ENCODE measurements at regions not wholly inside any gene's neighbourhood (a gene's known extent, or its start where the extent isn't known, plus 50 kb on each side); places are given as distances from the start of the nearest gene placed in this dataset.

DNA sequence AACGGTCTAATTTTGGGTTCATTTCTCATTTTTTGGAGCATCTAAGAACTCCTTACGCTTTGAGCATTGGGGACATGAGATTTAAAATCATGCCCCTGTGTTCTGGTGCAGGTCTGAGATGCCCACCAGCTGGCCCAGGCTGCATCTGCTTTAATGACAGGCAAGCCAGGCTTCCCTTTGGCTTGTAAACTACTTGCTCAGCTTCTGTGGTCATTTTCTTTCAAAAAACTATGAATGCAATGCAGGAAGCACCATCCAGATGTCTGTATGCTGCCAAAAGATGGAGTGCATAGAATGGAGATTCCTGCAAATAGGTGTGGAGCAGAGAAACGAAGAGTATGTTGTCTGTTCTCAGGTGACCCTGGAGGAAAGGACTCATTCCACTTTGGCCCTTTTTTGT, 399.9 kb upstream of the ADAMTSL1 start:
- DNase-seq (ENCODE audit: low read depth): peak; percentile 1
- in situ Hi-C loops (cut with HindIII; ENCODE audit: low sequenced_read_pairs): no loop called here
- TF ChIP-seq, protein P1, sequence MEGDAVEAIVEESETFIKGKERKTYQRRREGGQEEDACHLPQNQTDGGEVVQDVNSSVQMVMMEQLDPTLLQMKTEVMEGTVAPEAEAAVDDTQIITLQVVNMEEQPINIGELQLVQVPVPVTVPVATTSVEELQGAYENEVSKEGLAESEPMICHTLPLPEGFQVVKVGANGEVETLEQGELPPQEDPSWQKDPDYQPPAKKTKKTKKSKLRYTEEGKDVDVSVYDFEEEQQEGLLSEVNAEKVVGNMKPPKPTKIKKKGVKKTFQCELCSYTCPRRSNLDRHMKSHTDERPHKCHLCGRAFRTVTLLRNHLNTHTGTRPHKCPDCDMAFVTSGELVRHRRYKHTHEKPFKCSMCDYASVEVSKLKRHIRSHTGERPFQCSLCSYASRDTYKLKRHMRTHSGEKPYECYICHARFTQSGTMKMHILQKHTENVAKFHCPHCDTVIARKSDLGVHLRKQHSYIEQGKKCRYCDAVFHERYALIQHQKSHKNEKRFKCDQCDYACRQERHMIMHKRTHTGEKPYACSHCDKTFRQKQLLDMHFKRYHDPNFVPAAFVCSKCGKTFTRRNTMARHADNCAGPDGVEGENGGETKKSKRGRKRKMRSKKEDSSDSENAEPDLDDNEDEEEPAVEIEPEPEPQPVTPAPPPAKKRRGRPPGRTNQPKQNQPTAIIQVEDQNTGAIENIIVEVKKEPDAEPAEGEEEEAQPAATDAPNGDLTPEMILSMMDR (IDR thresholded peaks at IDR 0.05; ENCODE audit: low read depth, low read length, missing control alignments): no peak
- no peak overlapping the region for H3K4me3 ChIP-seq (ENCODE audit: low read depth, low read length)

DNA sequence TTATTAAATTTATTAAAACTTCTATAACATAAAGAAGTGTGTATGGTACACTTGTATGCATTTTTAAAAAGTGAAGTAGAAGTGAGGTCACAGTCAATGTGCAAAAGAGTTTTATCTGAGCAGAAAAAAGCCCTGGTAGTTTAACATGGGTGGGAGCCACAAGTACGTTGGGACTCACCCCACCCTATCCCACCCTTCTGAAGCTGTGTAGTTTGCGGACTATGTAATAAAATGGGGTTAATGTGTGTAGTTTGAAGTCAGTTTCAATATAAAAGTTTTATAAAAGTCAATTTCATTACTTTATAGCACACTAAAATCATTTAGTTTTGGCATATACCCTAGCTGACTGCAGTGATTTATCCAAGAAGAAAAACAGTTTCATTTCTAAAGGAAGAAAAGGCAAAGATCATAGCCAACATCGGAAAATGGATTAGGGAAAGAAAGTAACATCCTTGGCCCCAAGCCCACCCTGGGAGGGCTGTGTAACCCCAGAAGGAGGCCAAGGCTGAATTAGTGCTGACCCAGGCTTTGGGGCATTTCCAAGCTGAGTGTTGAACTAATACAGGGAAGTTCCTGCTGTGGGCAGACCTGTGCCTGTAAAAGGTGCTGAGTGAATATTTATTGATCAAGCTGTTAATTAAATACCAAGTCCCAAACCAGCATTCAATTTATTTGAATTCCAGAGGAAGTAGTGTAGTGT, 398.6 kb upstream of the ADAMTSL1 start:
- no peak for DNase-seq (ENCODE audit: low read depth)
- TF ChIP-seq, protein P1 (IDR thresholded peaks at IDR 0.05; ENCODE audit: low read depth, low read length, missing control alignments): no peak
- in situ Hi-C loops (cut with HindIII; ENCODE audit: low sequenced_read_pairs): no loop called here
- no peak overlapping the region for H3K4me3 ChIP-seq (ENCODE audit: low read depth, low read length)

DNA sequence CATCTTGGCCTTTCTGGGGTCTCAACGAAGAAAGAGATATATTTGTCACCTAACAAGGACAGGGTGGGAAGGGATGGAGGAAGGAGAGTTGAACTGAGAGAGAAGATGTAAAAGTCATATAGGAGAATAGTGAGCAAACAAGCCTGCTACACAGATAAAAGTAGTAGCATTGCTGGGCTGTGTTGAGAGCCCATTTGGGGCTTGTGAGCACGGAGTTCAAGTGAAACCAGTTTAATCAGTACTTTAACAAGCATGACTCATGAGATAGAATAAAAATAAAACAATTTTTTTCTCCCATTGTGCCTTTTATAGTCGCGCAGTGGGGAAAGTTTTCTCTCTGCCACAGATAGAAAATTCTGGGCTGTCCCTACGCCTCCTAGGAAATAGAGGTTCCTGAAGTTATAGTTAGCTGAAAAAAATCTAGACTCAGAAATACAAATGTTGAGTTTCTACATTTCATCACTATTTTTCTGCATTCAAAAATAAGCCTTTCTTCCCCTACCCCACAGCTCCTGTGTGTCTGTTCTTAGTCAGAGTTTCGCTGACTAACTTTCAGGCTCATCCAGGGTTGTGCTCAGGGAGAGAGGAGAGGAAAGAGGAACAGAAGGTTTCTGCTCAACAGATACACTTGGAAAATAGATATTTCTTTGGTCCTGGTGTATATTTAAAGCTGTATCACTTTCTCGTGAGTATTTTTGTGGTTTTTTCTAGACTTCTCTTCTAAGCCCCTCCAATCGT, 395.8 kb upstream of the ADAMTSL1 start:
- no peak for DNase-seq (ENCODE audit: low read depth)
- H3K4me3 ChIP-seq (ENCODE audit: low read depth, low read length): no peak overlapping the region
- in situ Hi-C loops (cut with HindIII; ENCODE audit: low sequenced_read_pairs): no loop called here
- TF ChIP-seq, protein P1 (IDR thresholded peaks at IDR 0.05; ENCODE audit: low read depth, low read length, missing control alignments): no peak

DNA sequence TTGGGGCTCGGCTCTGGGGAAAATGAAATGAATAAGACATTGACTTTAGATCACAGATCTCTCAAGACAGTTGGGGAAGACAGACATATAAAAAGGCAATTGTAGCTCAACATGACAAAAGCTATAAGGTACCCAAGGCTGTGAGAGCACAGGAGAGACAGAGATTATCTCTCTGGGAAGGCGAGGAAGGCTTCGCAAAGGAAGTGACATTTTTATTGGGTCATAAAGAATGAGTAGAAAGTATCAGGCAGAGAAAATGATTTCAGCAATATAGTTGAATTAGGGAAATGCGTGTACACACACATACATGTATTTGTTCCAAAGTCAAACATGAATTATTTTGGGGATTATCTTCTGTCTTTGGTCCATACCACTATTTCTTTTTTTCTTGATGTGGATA, 381.8 kb upstream of the ADAMTSL1 start:
- TF ChIP-seq, protein P1 (IDR thresholded peaks at IDR 0.05; ENCODE audit: low read depth, low read length, missing control alignments): no peak
- no peak for DNase-seq (ENCODE audit: low read depth)
- in situ Hi-C loops (cut with HindIII; ENCODE audit: low sequenced_read_pairs): no loop called here
- H3K4me3 ChIP-seq (ENCODE audit: low read depth, low read length): no peak overlapping the region

DNA sequence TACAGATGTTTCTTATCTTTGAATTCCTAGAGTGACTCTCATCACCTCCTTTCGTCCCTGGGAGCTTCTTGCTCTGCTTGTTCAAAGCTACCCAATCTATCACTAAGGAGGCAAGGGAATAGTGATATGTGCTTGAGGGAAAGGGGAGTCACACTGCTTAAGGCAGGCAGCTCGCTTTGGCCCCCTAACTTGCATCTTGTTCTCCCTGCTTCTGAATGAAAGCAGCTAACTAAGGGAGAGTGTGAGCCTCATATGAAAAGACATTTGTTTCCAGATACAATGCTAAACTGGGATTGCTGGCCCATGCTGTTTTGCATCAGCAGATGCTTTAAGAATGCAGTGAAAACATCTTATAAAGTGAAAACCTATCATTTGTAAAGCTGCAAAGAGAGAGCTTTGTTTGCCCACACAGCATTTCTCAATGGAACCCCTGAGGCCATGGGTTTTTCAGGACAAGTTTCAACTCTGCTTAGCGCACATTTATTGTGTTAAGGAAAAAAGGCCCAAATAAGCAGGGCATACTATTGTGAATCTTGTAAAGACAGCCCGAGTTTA, 367.9 kb upstream of the ADAMTSL1 start:
- no peak overlapping the region for H3K4me3 ChIP-seq (ENCODE audit: low read depth, low read length)
- DNase-seq (ENCODE audit: low read depth): no peak
- TF ChIP-seq, protein P1 (IDR thresholded peaks at IDR 0.05; ENCODE audit: low read depth, low read length, missing control alignments): no peak
- in situ Hi-C loops (cut with HindIII; ENCODE audit: low sequenced_read_pairs): no loop called here

DNA sequence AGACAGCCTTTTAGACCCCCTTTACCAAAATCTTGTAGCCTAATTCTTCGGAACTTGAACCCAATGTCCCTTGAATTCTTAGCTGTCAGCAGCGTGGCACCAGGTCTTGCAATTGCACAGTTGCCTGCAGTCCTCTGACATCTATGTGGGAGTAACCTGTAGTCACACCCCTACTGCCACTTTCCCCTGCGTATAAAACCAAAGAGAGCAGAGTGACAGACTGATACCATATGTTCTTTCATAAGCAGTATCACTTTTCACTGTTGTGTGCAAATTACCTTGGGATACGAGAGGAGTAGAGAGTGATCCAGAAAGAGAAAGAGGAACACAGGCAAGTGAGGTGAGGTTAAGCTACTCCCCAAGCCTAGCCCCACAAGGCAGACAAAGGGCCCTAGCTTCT, 364.3 kb upstream of the ADAMTSL1 start:
- TF ChIP-seq, protein P1 (IDR thresholded peaks at IDR 0.05; ENCODE audit: low read depth, low read length, missing control alignments): no peak
- in situ Hi-C loops (cut with HindIII; ENCODE audit: low sequenced_read_pairs): no loop called here
- no peak overlapping the region for H3K4me3 ChIP-seq (ENCODE audit: low read depth, low read length)
- DNase-seq (ENCODE audit: low read depth): no peak
